ENCODE measurements at regions not wholly inside any gene's neighbourhood (a gene's known extent, or its start where the extent isn't known, plus 50 kb on each side); places are given as distances from the start of the nearest gene placed in this dataset.
A peak's percentile ranks its signal among the peaks of the same experiment; 100 is the strongest.

DNA sequence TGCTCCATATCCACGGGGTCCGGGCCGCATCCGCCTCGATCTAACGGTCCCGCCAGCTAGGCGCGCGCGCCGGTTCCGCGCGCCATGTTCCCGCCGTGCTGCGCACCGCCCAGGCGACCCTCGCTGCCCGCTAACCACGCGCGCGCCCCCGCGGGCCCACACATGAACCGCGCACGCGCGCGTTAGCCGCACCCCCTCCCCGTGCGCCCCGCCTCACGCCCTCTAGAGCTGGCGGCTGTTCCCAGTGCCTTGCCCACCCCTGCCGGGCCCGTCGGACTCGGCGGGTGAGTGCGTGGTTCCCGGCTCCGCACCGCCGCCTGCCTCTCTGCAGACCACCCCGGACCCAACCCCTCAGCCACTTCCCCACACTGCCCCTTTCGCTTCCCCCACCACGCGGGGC is 57.3 kb downstream of the TP53TG3F start:
- DNase-seq (ENCODE audit: low read depth): peak; percentile 62
